WTC11 (cell line): ENCODE measurements at regions not wholly inside any gene's neighbourhood (a gene's known extent, or its start where the extent isn't known, plus 50 kb on each side); places are given as distances from the start of the nearest gene placed in this dataset.

Experiments
- ATAC-seq: fragments of 200-7000 bp; cut with Tn5 transposase; 2 replicates; pipeline ENCODE4 v1.10.0; 2021; ENCODE audit warnings: mild to moderate bottlenecking, moderate library complexity
- CTCF ChIA-PET: fragments of 300-600 bp; sonication (Branson Sonifier 250); formaldehyde crosslinking; loops from one replicate; lab custom pipeline; 2021; ENCODE audit warnings: antibody characterized with exemption; lab: Charles Lee
- POLR2A ChIA-PET: fragments of 350-600 bp; sonication (Branson Sonifier 250); formaldehyde crosslinking; loops from one replicate; lab custom pipeline; 2021; ENCODE audit warnings: antibody characterized with exemption; lab: Charles Lee
- DNase-seq: peaks from one replicate; pipeline ENCODE4 v3.0.0; 2021; ENCODE audit warnings: low spot score
- H3K27ac Mint-ChIP-seq: 2 replicates; pipeline ENCODE4 v1.8.0; 2021; ENCODE audit warnings: mixed read lengths
- H3K27me3 Mint-ChIP-seq: 2 replicates; pipeline ENCODE4 v1.8.0; 2021; ENCODE audit warnings: low read depth, mild to moderate bottlenecking, moderate library complexity, mixed read lengths
- H3K36me3 Mint-ChIP-seq: 2 replicates; pipeline ENCODE4 v1.8.0; 2021; ENCODE audit warnings: mixed read lengths
- H3K4me1 Mint-ChIP-seq: 2 replicates; pipeline ENCODE4 v1.8.0; 2022; ENCODE audit warnings: mixed read lengths
- H3K4me3 Mint-ChIP-seq: 2 replicates; pipeline ENCODE4 v1.8.0; 2021; ENCODE audit warnings: mild to moderate bottlenecking, moderate library complexity, mixed read lengths
- H3K9me3 Mint-ChIP-seq: 2 replicates; pipeline ENCODE4 v1.8.0; 2021; ENCODE audit warnings: mixed read lengths
- ATF2 ChIP-seq: sonication (generic); formaldehyde crosslinking; IDR thresholded peaks from 2 replicates; pipeline ENCODE4 v1.8.1; 2022; ENCODE audit warnings: low read depth, missing genetic modification reagents, borderline replicate concordance
- CDX4 ChIP-seq: fragments of 250-450 bp; sonication (Bioruptor Pico); IDR thresholded peaks from 2 replicates; pipeline ENCODE4 v1.9.0; 2021; ENCODE audit warnings: moderate library complexity, mild to moderate bottlenecking, inconsistent platforms, borderline replicate concordance
- ESRRA ChIP-seq: sonication (generic); formaldehyde crosslinking; IDR thresholded peaks from 2 replicates; pipeline ENCODE4 v1.8.1; 2022; ENCODE audit warnings: mild to moderate bottlenecking, missing genetic modification reagents, borderline replicate concordance
- FOXJ3 ChIP-seq: sonication (generic); formaldehyde crosslinking; IDR thresholded peaks from 2 replicates; pipeline ENCODE4 v1.9.0; 2021; ENCODE audit warnings: missing genetic modification reagents, mild to moderate bottlenecking, borderline replicate concordance
- GABPB1 ChIP-seq: sonication (generic); formaldehyde crosslinking; IDR thresholded peaks from 2 replicates; pipeline ENCODE4 v1.8.1; 2023; ENCODE audit warnings: mild to moderate bottlenecking, missing genetic modification reagents
- GRHL2 ChIP-seq: fragments of 250-450 bp; sonication (Bioruptor Pico); IDR thresholded peaks from 2 replicates; pipeline ENCODE4 v1.8.0; 2022; ENCODE audit warnings: mild to moderate bottlenecking, moderate library complexity; ENCODE audit not compliant: insufficient replicate concordance, severe bottlenecking
- HMGA2 ChIP-seq: fragments of 250-450 bp; sonication (Bioruptor Pico); IDR thresholded peaks from 2 replicates; pipeline ENCODE4 v1.4.0; 2021; ENCODE audit warnings: mild to moderate bottlenecking, moderate library complexity
- MAX ChIP-seq: sonication (generic); formaldehyde crosslinking; IDR thresholded peaks from 2 replicates; pipeline ENCODE4 v1.8.0; 2022; ENCODE audit warnings: mild to moderate bottlenecking, missing genetic modification reagents
- MYBL2 ChIP-seq: sonication (generic); formaldehyde crosslinking; IDR thresholded peaks from 2 replicates; pipeline ENCODE4 v1.8.1; 2023; ENCODE audit warnings: mild to moderate bottlenecking, moderate library complexity, missing genetic modification reagents
- NFYB ChIP-seq: sonication (generic); formaldehyde crosslinking; conservative IDR thresholded peaks from 2 replicates; pipeline ENCODE4 v1.8.0; 2022; ENCODE audit warnings: low read depth, missing genetic modification reagents
- PREB ChIP-seq: sonication (generic); formaldehyde crosslinking; IDR thresholded peaks from 2 replicates; pipeline ENCODE4 v1.8.1; 2022; ENCODE audit warnings: mild to moderate bottlenecking, missing genetic modification reagents, moderate library complexity, borderline replicate concordance
- RORB ChIP-seq: fragments of 250-450 bp; sonication (Bioruptor Pico); IDR thresholded peaks from 2 replicates; pipeline ENCODE4 v1.9.0; 2021; ENCODE audit warnings: mild to moderate bottlenecking
- SOX15 ChIP-seq: fragments of 250-450 bp; sonication (Bioruptor Pico); IDR thresholded peaks from 2 replicates; pipeline ENCODE4 v1.9.0; 2021; ENCODE audit warnings: mild to moderate bottlenecking
- TEAD1 ChIP-seq: sonication (generic); formaldehyde crosslinking; IDR thresholded peaks from 2 replicates; pipeline ENCODE4 v1.8.0; 2022; ENCODE audit warnings: mild to moderate bottlenecking, missing genetic modification reagents
- USF2 ChIP-seq: sonication (generic); formaldehyde crosslinking; IDR thresholded peaks from 2 replicates; pipeline ENCODE4 v1.8.1; 2023; ENCODE audit warnings: mild to moderate bottlenecking, missing genetic modification reagents, moderate library complexity
- ZBTB21 ChIP-seq: sonication (generic); formaldehyde crosslinking; IDR thresholded peaks from 2 replicates; pipeline ENCODE4 v1.8.1; 2023; ENCODE audit warnings: mild to moderate bottlenecking, missing genetic modification reagents, borderline replicate concordance
- ZBTB43 ChIP-seq: sonication (generic); formaldehyde crosslinking; IDR thresholded peaks from 2 replicates; pipeline ENCODE4 v1.8.1; 2023; ENCODE audit warnings: mild to moderate bottlenecking, missing genetic modification reagents
- ZNF121 ChIP-seq: sonication (generic); formaldehyde crosslinking; IDR thresholded peaks from 2 replicates; pipeline ENCODE4 v1.8.0; 2023; ENCODE audit warnings: missing genetic modification reagents
- ZNF232 ChIP-seq: sonication (generic); formaldehyde crosslinking; IDR thresholded peaks from 2 replicates; pipeline ENCODE4 v1.8.0; 2022; ENCODE audit warnings: mild to moderate bottlenecking, missing genetic modification reagents
- ZNF263 ChIP-seq: sonication (generic); formaldehyde crosslinking; IDR thresholded peaks from 2 replicates; pipeline ENCODE4 v1.8.1; 2022; ENCODE audit warnings: low read depth, mild to moderate bottlenecking, moderate library complexity, missing genetic modification reagents
- ZNF512 ChIP-seq: sonication (generic); formaldehyde crosslinking; IDR thresholded peaks from 2 replicates; pipeline ENCODE4 v1.8.1; 2022; ENCODE audit warnings: missing genetic modification reagents, borderline replicate concordance

GRCh38 chr14:89571491-89571890 is 154.5 kb upstream of the FOXN3 start:
- Mint-ChIP-seq H3K4me1 (peaks cover 76% of the 10 kb centered on the region), H3K4me3 (no peak overlapping the region), H3K27ac (no peak overlapping the region), H3K9me3 (no peaks in the 10 kb centered on the region), H3K36me3 (peaks cover 4% of the 10 kb centered on the region; the same call in 1 of the 2 replicates), H3K27me3 (no peaks in the 10 kb centered on the region)
- no peak for DNase-seq
- POLR2A ChIA-PET = no interaction called here
- no peak for ATAC-seq
- CTCF ChIA-PET = no interaction called here
- TF ChIP-seq HMGA2 (CRISPR knock-in tag) (no peak), FOXJ3 (CRISPR knock-in tag) (no peak), CDX4 (CRISPR knock-in tag) (no peak), PREB (no peak), ZNF232 (no peak), GRHL2 (CRISPR knock-in tag) (no peak), NFYB (CRISPR knock-in tag) (no peak), TEAD1 (CRISPR knock-in tag) (no peak), ZNF512 (no peak), GABPB1 (no peak), MAX (CRISPR knock-in tag) (no peak), MYBL2 (CRISPR knock-in tag) (no peak)

GRCh38 chr14:89566644-89567415 is 149.8 kb upstream of the FOXN3 start:
- CTCF ChIA-PET = no interaction called here
- H3K36me3 Mint-ChIP-seq = peaks cover 17% of the 10 kb centered on the region
- H3K9me3 Mint-ChIP-seq = no peaks in the 10 kb centered on the region
- no peak for ATAC-seq
- POLR2A ChIA-PET = no interaction called here
- TF ChIP-seq ZNF232 (no peak), SOX15 (CRISPR knock-in tag) (no peak), ZNF263 (CRISPR knock-in tag) (peak; percentile 39; the same call in 1 of the 2 replicates), ZBTB43 (CRISPR knock-in tag) (no peak), ZBTB21 (CRISPR knock-in tag) (no peak)
- no peak overlapping the region; the same call in 1 of the 2 replicates for H3K27ac Mint-ChIP-seq
- H3K4me3 Mint-ChIP-seq = no peak overlapping the region
- H3K4me1 Mint-ChIP-seq = peaks cover 75% of the 10 kb centered on the region
- no peaks in the 10 kb centered on the region for H3K27me3 Mint-ChIP-seq
- DNase-seq = no peak

- H3K36me3 Mint-ChIP-seq = peaks cover 24% of the 10 kb centered on the region
- POLR2A ChIA-PET = no interaction called here
- no peak for TF ChIP-seq PREB
- no peak for TF ChIP-seq ZNF512
- TF ChIP-seq ATF2 = no peak
- no peak for TF ChIP-seq ZNF263 (CRISPR knock-in tag)
- no peak for TF ChIP-seq RORB
- TF ChIP-seq ESRRA (CRISPR knock-in tag) = no peak
- TF ChIP-seq USF2 = no peak
- no peak for TF ChIP-seq ZNF121 (CRISPR knock-in tag)
Measured at GRCh38 chr14:89566180-89566579, 149.1 kb upstream of the FOXN3 start.

More at GRCh38 chr14:89566180-89566579, 149.1 kb upstream of the FOXN3 start:
- peak overlapping the region; percentile 51 for H3K27ac Mint-ChIP-seq
- ATAC-seq (no peak), DNase-seq (no peak)
- CTCF ChIA-PET = no interaction called here
- peaks cover 79% of the 10 kb centered on the region for H3K4me1 Mint-ChIP-seq
- no peaks in the 10 kb centered on the region for H3K9me3 Mint-ChIP-seq
- no peak overlapping the region for H3K4me3 Mint-ChIP-seq
- no peaks in the 10 kb centered on the region for H3K27me3 Mint-ChIP-seq
